Pancreas (tissue), 10 donors: ENCODE measurements at regions not wholly inside any gene's neighbourhood (a gene's known extent, or its start where the extent isn't known, plus 50 kb on each side); places are given as distances from the start of the nearest gene placed in this dataset.

ENCODE experiments used
- ATAC-seq, 4 donors: fragments of 200-7000 bp; cut with Tn5 transposase; one replicate each; pipeline versions ENCODE4 v1.8.0 to v1.9.1; 2020; ENCODE audit warnings: mild to moderate bottlenecking in 4 of 4, moderate library complexity in 4 of 4
- DNase-seq, 6 donors: peaks; one replicate each; pipeline ENCODE4 v3.0.0-alpha.2; 2020
- FAIRE-seq: peaks from 2 replicates; lab custom pipeline; 2012; peaks lifted over from hg19 to GRCh38; lab: Jason Lieb, UNC
- H3K27ac ChIP-seq, 4 donors: fragments of 200-600 bp; sonication (generic); 1 replicate in 3 of 4; 2 replicates in 1 of 4; pipeline versions ENCODE4 v1.5.0 to v1.8.0; 2020
- H3K27me3 ChIP-seq, 4 donors: fragments of 200-600 bp; one replicate each; pipeline ENCODE4 v1.8.0; 2021
- H3K36me3 ChIP-seq, 3 donors: fragments of 200-600 bp; sonication (generic) in 1 of 3; one replicate each; pipeline versions ENCODE4 v1.5.0 to v1.8.0; 2020 to 2021
- H3K4me1 ChIP-seq, 3 donors: fragments of 200-600 bp; one replicate each; pipeline ENCODE4 v1.8.0; 2021
- H3K4me3 ChIP-seq, 4 donors: fragments of 200-600 bp; sonication (generic) in 2 of 4; one replicate each; pipeline versions ENCODE4 v1.5.0 to v1.8.0; 2020 to 2021
- H3K9me3 ChIP-seq, 4 donors: fragments of 200-600 bp; one replicate each; pipeline ENCODE4 v1.8.0; 2021
- WGBS, 2 donors: extraction: QIAGEN DNeasy Blood & Tissue Kit; methylation state at CpG; one replicate each; pipeline ENCODE4 v1.1.7; 2013; 5-methylcytosine and 5-hydroxymethylcytosine counted together
- intact Hi-C, 3 donors: fragments of 100-400 bp; cut with DNase I; formaldehyde crosslinking; loops; one replicate each; pipeline versions ENCODE4 v1.11.1 to v1.14.2; 2022
- TF ChIP-seq, protein P1 (sequence below), 4 donors: fragments of 200-600 bp; sonication (generic) in 3 of 4; IDR thresholded peaks; one replicate each; pipeline versions ENCODE4 v1.5.0 to v1.8.0; 2021; ENCODE audit warnings: antibody characterized with exemption in 4 of 4
- donor health status: healthy with polysubstance abuse.
- donor health status: DM: no; HTN: no; CAD: no; lungs with moderate emphysema.
- donor health status: DM: no; HTN: no; CAD: no.
- donor health status: control.
- donor health status: control.
- donor health status: Bipolar disorder and iron deficiency.
- donor health status: DM: yes; HTN: yes; CAD: no.
- donor health status: DM: no; HTN: no; CAD: no.
- donor health status: DM: no; HTN: no; CAD: no.
- donor health status: DM: yes; HTN: yes; CAD: no.

- WGBS, 2 donors, result 24 to 28% methylated on average over 5 of the region's 5 CpGs
- ATAC-seq (no peak), DNase-seq (peak in 1 of 6 donors; percentile 36), FAIRE-seq (no peak)
- no peak overlapping the region for H3K4me3 ChIP-seq
- intact Hi-C loops, result no loop called here
- H3K4me1 ChIP-seq, result no peaks in the 10 kb centered on the region
- H3K27ac ChIP-seq, result no peak overlapping the region
- TF ChIP-seq, protein P1, sequence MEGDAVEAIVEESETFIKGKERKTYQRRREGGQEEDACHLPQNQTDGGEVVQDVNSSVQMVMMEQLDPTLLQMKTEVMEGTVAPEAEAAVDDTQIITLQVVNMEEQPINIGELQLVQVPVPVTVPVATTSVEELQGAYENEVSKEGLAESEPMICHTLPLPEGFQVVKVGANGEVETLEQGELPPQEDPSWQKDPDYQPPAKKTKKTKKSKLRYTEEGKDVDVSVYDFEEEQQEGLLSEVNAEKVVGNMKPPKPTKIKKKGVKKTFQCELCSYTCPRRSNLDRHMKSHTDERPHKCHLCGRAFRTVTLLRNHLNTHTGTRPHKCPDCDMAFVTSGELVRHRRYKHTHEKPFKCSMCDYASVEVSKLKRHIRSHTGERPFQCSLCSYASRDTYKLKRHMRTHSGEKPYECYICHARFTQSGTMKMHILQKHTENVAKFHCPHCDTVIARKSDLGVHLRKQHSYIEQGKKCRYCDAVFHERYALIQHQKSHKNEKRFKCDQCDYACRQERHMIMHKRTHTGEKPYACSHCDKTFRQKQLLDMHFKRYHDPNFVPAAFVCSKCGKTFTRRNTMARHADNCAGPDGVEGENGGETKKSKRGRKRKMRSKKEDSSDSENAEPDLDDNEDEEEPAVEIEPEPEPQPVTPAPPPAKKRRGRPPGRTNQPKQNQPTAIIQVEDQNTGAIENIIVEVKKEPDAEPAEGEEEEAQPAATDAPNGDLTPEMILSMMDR (IDR thresholded peaks at IDR 0.05), result peak in 1 of 4 donors; percentile 10
- no peaks in the 10 kb centered on the region for H3K27me3 ChIP-seq
- no peaks in the 10 kb centered on the region for H3K9me3 ChIP-seq
- H3K36me3 ChIP-seq, result no peaks in the 10 kb centered on the region
Observed at GRCh38 chr2:185628985-185629384, 109.6 kb upstream of the FSIP2 start.

- H3K9me3 ChIP-seq, result no peaks in the 10 kb centered on the region
- no peaks in the 10 kb centered on the region for H3K4me1 ChIP-seq
- TF ChIP-seq, protein P1 (IDR thresholded peaks at IDR 0.05), result no peak
- intact Hi-C loops, result no loop called here
- 72 to 74% methylated on average over 2 of the region's 2 CpGs for WGBS, 2 donors
- DNase-seq (no peak), ATAC-seq (no peak), FAIRE-seq (no peak)
- H3K36me3 ChIP-seq, result no peaks in the 10 kb centered on the region
- H3K27me3 ChIP-seq, result no peaks in the 10 kb centered on the region
- no peak overlapping the region for H3K27ac ChIP-seq
- no peak overlapping the region for H3K4me3 ChIP-seq
Observed at GRCh38 chr2:185633621-185634020, 105.0 kb upstream of the FSIP2 start.

DNA sequence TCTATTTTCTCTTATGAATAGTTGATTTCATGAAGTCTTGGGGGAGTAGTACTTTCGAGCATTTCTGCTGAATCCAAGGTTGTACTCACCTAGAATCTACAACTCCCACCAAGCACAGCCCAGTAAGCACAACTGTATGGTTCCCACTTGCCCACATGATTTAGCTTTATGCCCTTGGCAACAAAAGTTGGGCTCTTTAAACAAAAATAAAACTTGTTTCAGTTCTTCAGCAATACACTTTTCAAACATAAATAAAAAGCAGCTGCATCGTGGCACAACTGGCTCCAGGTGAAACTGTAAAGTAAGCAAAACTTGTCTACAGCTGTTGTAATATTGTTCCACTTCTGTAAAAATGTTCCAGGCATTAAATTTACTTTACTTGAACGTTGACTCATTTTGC, 99.8 kb upstream of the FSIP2 start:
- no peaks in the 10 kb centered on the region for H3K27me3 ChIP-seq
- TF ChIP-seq, protein P1 (IDR thresholded peaks at IDR 0.05), result no peak
- H3K9me3 ChIP-seq, result no peaks in the 10 kb centered on the region
- H3K27ac ChIP-seq, result no peak overlapping the region
- no peak for ATAC-seq
- WGBS, 2 donors, result 41 to 52% methylated on average over 3 of the region's 3 CpGs
- H3K4me1 ChIP-seq, result no peaks in the 10 kb centered on the region
- no peak for DNase-seq
- no peaks in the 10 kb centered on the region for H3K36me3 ChIP-seq
- no peak for FAIRE-seq
- intact Hi-C loops, result no loop called here
- H3K4me3 ChIP-seq, result no peak overlapping the region

DNA sequence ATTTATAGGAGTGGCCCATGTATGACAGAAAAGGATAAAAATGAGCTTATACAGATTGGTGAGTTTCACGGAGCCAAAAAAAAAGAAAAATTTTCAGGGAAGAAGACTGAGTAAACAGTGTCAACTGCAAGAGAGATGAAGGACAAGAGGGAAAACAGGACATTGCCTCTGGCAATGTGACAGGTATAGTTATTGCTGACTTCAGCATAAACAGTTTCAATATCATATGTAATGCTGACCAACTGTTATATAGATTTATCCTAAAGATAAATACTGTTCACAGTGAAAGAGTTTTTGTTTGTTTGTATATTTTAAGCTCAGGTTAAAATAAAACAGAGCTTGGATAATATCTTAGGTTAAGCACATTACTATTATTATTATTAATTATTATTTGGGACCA, 98.0 kb upstream of the FSIP2 start:
- Histone ChIP-seq H3K4me3 (no peak overlapping the region), H3K9me3 (no peaks in the 10 kb centered on the region), H3K27me3 (no peaks in the 10 kb centered on the region), H3K4me1 (no peaks in the 10 kb centered on the region), H3K36me3 (no peaks in the 10 kb centered on the region), H3K27ac (no peak overlapping the region)
- intact Hi-C loops, result no loop called here
- ATAC-seq (no peak), DNase-seq (no peak), FAIRE-seq (no peak)
- TF ChIP-seq, protein P1 (IDR thresholded peaks at IDR 0.05), result no peak
- 64 to 68% methylated on average over 1 of the region's 1 CpG for WGBS, 2 donors

DNA sequence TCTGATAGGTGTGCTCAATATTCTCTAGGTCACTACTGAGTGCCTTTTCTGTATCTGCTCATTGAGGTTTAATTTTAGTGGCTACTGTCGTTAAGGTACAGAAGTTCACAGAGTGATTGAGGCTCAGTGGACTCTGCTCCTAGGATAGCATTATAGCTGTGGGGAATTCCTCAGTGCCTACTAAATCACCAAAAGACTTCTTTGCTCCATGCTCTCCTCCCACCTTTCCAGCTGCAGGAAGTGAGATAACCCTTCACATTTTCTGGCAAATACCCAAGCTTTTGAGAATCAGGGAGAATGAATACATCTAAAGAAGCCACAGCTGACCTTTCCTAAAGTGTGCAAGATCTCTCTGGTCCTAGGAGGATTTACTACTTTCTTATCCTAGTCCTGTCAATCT, 95.2 kb upstream of the FSIP2 start:
- Histone ChIP-seq H3K27ac (no peak overlapping the region), H3K4me1 (no peaks in the 10 kb centered on the region), H3K4me3 (no peak overlapping the region), H3K36me3 (no peaks in the 10 kb centered on the region), H3K9me3 (no peaks in the 10 kb centered on the region), H3K27me3 (no peaks in the 10 kb centered on the region)
- no peak for FAIRE-seq
- no peak for DNase-seq
- WGBS, 2 donors, result 39 to 42% methylated on average over 1 of the region's 1 CpG
- TF ChIP-seq, protein P1 (IDR thresholded peaks at IDR 0.05), result no peak
- ATAC-seq, result peak in 2 of 4 donors; percentile 57 to 77
- intact Hi-C loops, result no loop called here
